ENCODE measurements at regions not wholly inside any gene's neighbourhood (a gene's known extent, or its start where the extent isn't known, plus 50 kb on each side); places are given as distances from the start of the nearest gene placed in this dataset.
"Not testable (repeated sequence)": the region's sequence is repeated elsewhere in the genome, so short reads cannot be mapped to it uniquely, and the experiment has no call there.

DNA sequence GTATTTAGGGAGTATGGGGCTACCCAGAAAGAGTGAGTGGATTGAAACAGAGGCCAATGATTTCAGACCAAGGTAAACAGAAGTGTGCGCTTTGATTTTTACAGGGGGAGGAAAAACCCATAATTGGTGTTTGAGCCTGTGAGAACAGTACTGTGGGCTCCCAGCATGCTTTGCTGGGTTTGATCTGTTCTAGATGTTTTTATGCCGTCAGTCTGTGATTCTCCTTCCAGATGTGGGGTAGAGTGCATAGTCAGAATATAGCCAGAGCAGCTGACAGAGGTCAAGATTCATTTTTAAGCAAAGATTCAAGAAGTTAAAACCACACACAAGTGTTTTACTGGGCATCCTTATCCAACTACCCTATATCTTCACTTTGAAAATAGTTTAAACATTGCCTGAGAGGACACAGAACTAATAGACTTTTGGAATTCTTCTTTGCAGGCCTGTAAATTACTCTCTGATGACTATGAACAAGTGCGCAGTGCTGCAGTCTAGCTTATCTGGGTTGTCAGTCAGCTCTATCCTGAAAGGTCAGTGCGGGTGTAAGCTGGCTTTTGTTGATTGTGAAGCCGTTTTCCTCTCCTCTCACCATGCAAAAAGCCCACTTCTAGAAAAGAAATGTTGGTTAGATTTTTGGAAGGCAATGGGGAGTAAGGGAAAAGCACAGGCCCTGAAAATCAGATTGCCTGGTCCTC lies 216.2 kb upstream of the VKORC1L1 start:
- TF ChIP-seq, protein P1, sequence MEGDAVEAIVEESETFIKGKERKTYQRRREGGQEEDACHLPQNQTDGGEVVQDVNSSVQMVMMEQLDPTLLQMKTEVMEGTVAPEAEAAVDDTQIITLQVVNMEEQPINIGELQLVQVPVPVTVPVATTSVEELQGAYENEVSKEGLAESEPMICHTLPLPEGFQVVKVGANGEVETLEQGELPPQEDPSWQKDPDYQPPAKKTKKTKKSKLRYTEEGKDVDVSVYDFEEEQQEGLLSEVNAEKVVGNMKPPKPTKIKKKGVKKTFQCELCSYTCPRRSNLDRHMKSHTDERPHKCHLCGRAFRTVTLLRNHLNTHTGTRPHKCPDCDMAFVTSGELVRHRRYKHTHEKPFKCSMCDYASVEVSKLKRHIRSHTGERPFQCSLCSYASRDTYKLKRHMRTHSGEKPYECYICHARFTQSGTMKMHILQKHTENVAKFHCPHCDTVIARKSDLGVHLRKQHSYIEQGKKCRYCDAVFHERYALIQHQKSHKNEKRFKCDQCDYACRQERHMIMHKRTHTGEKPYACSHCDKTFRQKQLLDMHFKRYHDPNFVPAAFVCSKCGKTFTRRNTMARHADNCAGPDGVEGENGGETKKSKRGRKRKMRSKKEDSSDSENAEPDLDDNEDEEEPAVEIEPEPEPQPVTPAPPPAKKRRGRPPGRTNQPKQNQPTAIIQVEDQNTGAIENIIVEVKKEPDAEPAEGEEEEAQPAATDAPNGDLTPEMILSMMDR (IDR thresholded peaks at IDR 0.05): not testable (repeated sequence)
- TF ChIP-seq POLR2A (IDR thresholded peaks at IDR 0.05): not testable (repeated sequence)

Data from thyroid gland (tissue), 4 donors.